Left ventricle myocardium superior (tissue), 1 donor: ENCODE measurements at regions not wholly inside any gene's neighbourhood (a gene's known extent, or its start where the extent isn't known, plus 50 kb on each side); places are given as distances from the start of the nearest gene placed in this dataset.

ENCODE experiments used
- ATAC-seq: fragments of 200-7000 bp; cut with Tn5 transposase; one replicate; pipeline ENCODE4 v1.9.1; 2020; ENCODE audit warnings: mild to moderate bottlenecking, moderate library complexity
- DNase-seq: peaks from one replicate; pipeline ENCODE4 v3.0.0-alpha.2; 2020
- intact Hi-C: fragments of 100-400 bp; cut with micrococcal nuclease; formaldehyde crosslinking; loops from one replicate; pipeline ENCODE4 v1.11.0; 2022
- donor health status: DM: no; HTN: yes; CAD: no; lungs with severe emphysema.

- ATAC-seq (no peak), DNase-seq (no peak)
- intact Hi-C loops, result no loop called here
Observed at GRCh38 chr2:19244460-19245363, 113.7 kb downstream of the OSR1 start.

GRCh38 chr2:19238440-19239060, 119.9 kb downstream of the OSR1 start:
- intact Hi-C loops, result no loop called here
- DNase-seq, result no peak
- ATAC-seq, result no peak

GRCh38 chr2:19235308-19235707, 123.1 kb downstream of the OSR1 start:
- intact Hi-C loops, result no loop called here
- ATAC-seq (no peak), DNase-seq (no peak)

- DNase-seq, result no peak
Observed at GRCh38 chr2:19232312-19232711, 126.1 kb downstream of the OSR1 start.

GRCh38 chr2:19231625-19232024, 126.8 kb downstream of the OSR1 start:
- ATAC-seq, result no peak
- intact Hi-C loops, result no loop called here

More at GRCh38 chr2:19232312-19232711, 126.1 kb downstream of the OSR1 start:
- no peak for ATAC-seq
- intact Hi-C loops, result no loop called here

GRCh38 chr2:19230626-19231025, 127.8 kb downstream of the OSR1 start:
- ATAC-seq, result no peak
- intact Hi-C loops, result no loop called here
- DNase-seq, result no peak

More at GRCh38 chr2:19231625-19232024, 126.8 kb downstream of the OSR1 start:
- no peak for DNase-seq

GRCh38 chr2:19228715-19229114, 129.7 kb downstream of the OSR1 start:
- ATAC-seq (no peak), DNase-seq (no peak)
- intact Hi-C loops, result no loop called here

- DNase-seq (no peak), ATAC-seq (no peak)
- intact Hi-C loops, result no loop called here
Observed at GRCh38 chr2:19228181-19228593, 130.2 kb downstream of the OSR1 start.

GRCh38 chr2:19226871-19227270, 131.6 kb downstream of the OSR1 start:
- intact Hi-C loops, result no loop called here
- no peak for ATAC-seq
- DNase-seq, result no peak

- no peak for ATAC-seq
- intact Hi-C loops, result no loop called here
- DNase-seq, result no peak
Observed at GRCh38 chr2:19226386-19226785, 132.0 kb downstream of the OSR1 start.

GRCh38 chr2:19225931-19226330, 132.5 kb downstream of the OSR1 start:
- DNase-seq, result no peak
- no peak for ATAC-seq
- intact Hi-C loops, result no loop called here

GRCh38 chr2:19225126-19225525, 133.3 kb downstream of the OSR1 start:
- no peak for ATAC-seq
- no peak for DNase-seq
- intact Hi-C loops, result no loop called here

GRCh38 chr2:19224486-19224885, 133.9 kb downstream of the OSR1 start:
- DNase-seq (no peak), ATAC-seq (no peak)
- intact Hi-C loops, result no loop called here

GRCh38 chr2:19224011-19224410, 134.4 kb downstream of the OSR1 start:
- intact Hi-C loops, result no loop called here
- DNase-seq (no peak), ATAC-seq (no peak)

GRCh38 chr2:19219060-19219459, 139.4 kb downstream of the OSR1 start:
- ATAC-seq (no peak), DNase-seq (no peak)
- intact Hi-C loops, result no loop called here

GRCh38 chr2:19218166-19218565, 140.3 kb downstream of the OSR1 start:
- DNase-seq, result no peak
- ATAC-seq, result no peak
- intact Hi-C loops, result no loop called here

- DNase-seq (no peak), ATAC-seq (no peak)
- intact Hi-C loops, result no loop called here
Observed at GRCh38 chr2:19216676-19217602, 141.5 kb downstream of the OSR1 start.

- no peak for ATAC-seq
- intact Hi-C loops, result no loop called here
Observed at GRCh38 chr2:19216238-19216637, 142.2 kb downstream of the OSR1 start.

GRCh38 chr2:19214682-19215391, 143.6 kb downstream of the OSR1 start:
- ATAC-seq, result no peak
- intact Hi-C loops, result no loop called here
- DNase-seq, result no peak

More at GRCh38 chr2:19216238-19216637, 142.2 kb downstream of the OSR1 start:
- no peak for DNase-seq
